Right lobe of liver (tissue), 4 donors: ENCODE measurements at regions not wholly inside any gene's neighbourhood (a gene's known extent, or its start where the extent isn't known, plus 50 kb on each side); places are given as distances from the start of the nearest gene placed in this dataset.

Source experiments
- CTCF ChIP-seq, 4 donors: fragments of 200-600 bp in 3 of 4; fragments of 450-650 bp in 1 of 4; IDR thresholded peaks; one replicate each; pipeline versions ENCODE4 v1.5.1 to v1.8.0; 2016 to 2022; ENCODE audit warnings: antibody characterized with exemption in 4 of 4, mild to moderate bottlenecking in 2 of 4
- POLR2A ChIP-seq: fragments of 450-650 bp; IDR thresholded peaks from one replicate; pipeline ENCODE4 v1.6.1; 2017; ENCODE audit warnings: antibody characterized with exemption, mild to moderate bottlenecking
- donor health status: DM: no; HTN: no; CAD: no.
- donor health status: DM: no; HTN: no; CAD: no.
- donor health status: DM: no; HTN: yes; CAD: no.

GRCh38 chr2:59737299-59737698 is 816.2 kb downstream of the BCL11A start:
- no peak for TF ChIP-seq CTCF (IDR thresholded peaks at IDR 0.05)
- TF ChIP-seq POLR2A, result no peak
